K562 (cell line): ENCODE measurements at regions not wholly inside any gene's neighbourhood (a gene's known extent, or its start where the extent isn't known, plus 50 kb on each side); places are given as distances from the start of the nearest gene placed in this dataset.

Experiments used
- CCAR2 ChIP-seq: fragments of 200-400 bp; formaldehyde crosslinking; IDR thresholded peaks from 2 replicates; pipeline ENCODE4 v1.6.1; 2017; ENCODE audit warnings: mild to moderate bottlenecking, low read depth, low read length
- MXD1 ChIP-seq: fragments of 250-450 bp; sonication (Bioruptor Pico); IDR thresholded peaks from 2 replicates; pipeline ENCODE4 v1.8.0; 2021; ENCODE audit warnings: borderline replicate concordance, mild to moderate bottlenecking, moderate library complexity; ENCODE audit not compliant: poor library complexity, severe bottlenecking
- STAT6 ChIP-seq: sonication (generic); formaldehyde crosslinking; IDR thresholded peaks from 2 replicates; pipeline ENCODE4 v1.8.1; 2023; ENCODE audit warnings: mild to moderate bottlenecking, missing genetic modification reagents

- TF ChIP-seq STAT6 (CRISPR knock-in tag) (no peak), MXD1 (CRISPR knock-in tag) (no peak), CCAR2 (no peak)
Measured at GRCh38 chr14:106683631-106684030, 1157.2 kb downstream of the TMEM121 start.
